ENCODE measurements at regions not wholly inside any gene's neighbourhood (a gene's known extent, or its start where the extent isn't known, plus 50 kb on each side); places are given as distances from the start of the nearest gene placed in this dataset.
"Not testable (repeated sequence)": the region's sequence is repeated elsewhere in the genome, so short reads cannot be mapped to it uniquely, and the experiment has no call there.

GRCh38 chr1:166701603-166702100 is 137.6 kb upstream of the POGK start:
- DNase-seq = no peak

- no peak for DNase-seq
These were observed 136.1 kb upstream of the POGK start for GRCh38 chr1:166703141-166703540.

- DNase-seq = no peak
These were observed 135.4 kb upstream of the POGK start for GRCh38 chr1:166703726-166704462.

GRCh38 chr1:166705376-166706289 is 133.6 kb upstream of the POGK start:
- no peak for DNase-seq

- no peak for DNase-seq
These were observed 122.7 kb upstream of the POGK start for GRCh38 chr1:166716620-166717019.

- no peak for DNase-seq
These were observed 118.1 kb upstream of the POGK start for GRCh38 chr1:166721145-166721544.

GRCh38 chr1:166730299-166730888 is 108.9 kb upstream of the POGK start:
- no peak for DNase-seq

- DNase-seq = no peak
These were observed 101.1 kb upstream of the POGK start for GRCh38 chr1:166738140-166738539.

GRCh38 chr1:166738873-166739272 is 100.4 kb upstream of the POGK start:
- no peak for DNase-seq

GRCh38 chr1:166740668-166741276 is 98.5 kb upstream of the POGK start:
- DNase-seq = no peak

- DNase-seq = no peak
These were observed 76.0 kb upstream of the POGK start for GRCh38 chr1:166763318-166763717.

- DNase-seq = no peak
These were observed 72.3 kb upstream of the POGK start for GRCh38 chr1:166766942-166767341.

GRCh38 chr1:166784646-166785045 is 54.6 kb upstream of the POGK start:
- DNase-seq = not testable (repeated sequence)

GRCh38 chr1:166785987-166786386 is 53.3 kb upstream of the POGK start:
- no peak for DNase-seq

- no peak for DNase-seq
These were observed 50.0 kb upstream of the POGK start for GRCh38 chr1:166789286-166789685.

Measured in DMS 273 treated with DMSO at 0.1 percent for 48 hours (cell line).